Testis (tissue), 2 donors: ENCODE measurements at regions not wholly inside any gene's neighbourhood (a gene's known extent, or its start where the extent isn't known, plus 50 kb on each side); places are given as distances from the start of the nearest gene placed in this dataset.

Experiments used
- POLR2A ChIP-seq: fragments of 450-650 bp; IDR thresholded peaks from one replicate; pipeline ENCODE4 v1.6.1; 2017; ENCODE audit warnings: antibody characterized with exemption, mild to moderate bottlenecking, moderate library complexity
- TF ChIP-seq, protein P1 (sequence below), 3 experiments: fragments of 450-650 bp in 2 of 3; fragments of 200-600 bp in 1 of 3; sonication (generic) in 1 of 3; IDR thresholded peaks; one replicate each; pipeline ENCODE4 v1.5.1; 2016 to 2019; ENCODE audit warnings: antibody characterized with exemption in 3 of 3, mild to moderate bottlenecking in 2 of 3, moderate library complexity in 1 of 3

GRCh38 chr5:163623986-163624385 lies 118.6 kb downstream of the MAT2B start:
- TF ChIP-seq, protein P1, sequence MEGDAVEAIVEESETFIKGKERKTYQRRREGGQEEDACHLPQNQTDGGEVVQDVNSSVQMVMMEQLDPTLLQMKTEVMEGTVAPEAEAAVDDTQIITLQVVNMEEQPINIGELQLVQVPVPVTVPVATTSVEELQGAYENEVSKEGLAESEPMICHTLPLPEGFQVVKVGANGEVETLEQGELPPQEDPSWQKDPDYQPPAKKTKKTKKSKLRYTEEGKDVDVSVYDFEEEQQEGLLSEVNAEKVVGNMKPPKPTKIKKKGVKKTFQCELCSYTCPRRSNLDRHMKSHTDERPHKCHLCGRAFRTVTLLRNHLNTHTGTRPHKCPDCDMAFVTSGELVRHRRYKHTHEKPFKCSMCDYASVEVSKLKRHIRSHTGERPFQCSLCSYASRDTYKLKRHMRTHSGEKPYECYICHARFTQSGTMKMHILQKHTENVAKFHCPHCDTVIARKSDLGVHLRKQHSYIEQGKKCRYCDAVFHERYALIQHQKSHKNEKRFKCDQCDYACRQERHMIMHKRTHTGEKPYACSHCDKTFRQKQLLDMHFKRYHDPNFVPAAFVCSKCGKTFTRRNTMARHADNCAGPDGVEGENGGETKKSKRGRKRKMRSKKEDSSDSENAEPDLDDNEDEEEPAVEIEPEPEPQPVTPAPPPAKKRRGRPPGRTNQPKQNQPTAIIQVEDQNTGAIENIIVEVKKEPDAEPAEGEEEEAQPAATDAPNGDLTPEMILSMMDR (IDR thresholded peaks at IDR 0.05): no peak
- no peak for TF ChIP-seq POLR2A
